Esophagus squamous epithelium (tissue), 4 donors: ENCODE measurements at regions not wholly inside any gene's neighbourhood (a gene's known extent, or its start where the extent isn't known, plus 50 kb on each side); places are given as distances from the start of the nearest gene placed in this dataset.

Experiments
- CTCF ChIP-seq, 6 experiments: fragments of 450-650 bp in 4 of 6; fragments of 200-600 bp in 2 of 6; sonication (generic) in 2 of 6; IDR thresholded peaks; one replicate each; pipeline ENCODE4 v1.5.1; 2016 to 2019; ENCODE audit warnings: antibody characterized with exemption in 6 of 6, mild to moderate bottlenecking in 4 of 6, moderate library complexity in 4 of 6
- POLR2A ChIP-seq, 4 donors: fragments of 450-650 bp; IDR thresholded peaks; one replicate each; pipeline ENCODE4 v1.6.1; 2017; ENCODE audit warnings: antibody characterized with exemption in 4 of 4, mild to moderate bottlenecking in 4 of 4, moderate library complexity in 3 of 4

- TF ChIP-seq CTCF (IDR thresholded peaks at IDR 0.05) (no peak), POLR2A (IDR thresholded peaks at IDR 0.05) (no peak)
Measured at GRCh38 chr6:91097364-91097763, 510.5 kb upstream of the MAP3K7 start.
